ENCODE measurements at regions not wholly inside any gene's neighbourhood (a gene's known extent, or its start where the extent isn't known, plus 50 kb on each side); places are given as distances from the start of the nearest gene placed in this dataset.

GRCh38 chr5:77845324-77845646, 69.1 kb upstream of the TBCA start:
- TF ChIP-seq POLR2A (IDR thresholded peaks at IDR 0.05; ENCODE audit: low read depth) (no peak), EP300 (IDR thresholded peaks at IDR 0.05) (no peak)
- TF ChIP-seq, protein P1, sequence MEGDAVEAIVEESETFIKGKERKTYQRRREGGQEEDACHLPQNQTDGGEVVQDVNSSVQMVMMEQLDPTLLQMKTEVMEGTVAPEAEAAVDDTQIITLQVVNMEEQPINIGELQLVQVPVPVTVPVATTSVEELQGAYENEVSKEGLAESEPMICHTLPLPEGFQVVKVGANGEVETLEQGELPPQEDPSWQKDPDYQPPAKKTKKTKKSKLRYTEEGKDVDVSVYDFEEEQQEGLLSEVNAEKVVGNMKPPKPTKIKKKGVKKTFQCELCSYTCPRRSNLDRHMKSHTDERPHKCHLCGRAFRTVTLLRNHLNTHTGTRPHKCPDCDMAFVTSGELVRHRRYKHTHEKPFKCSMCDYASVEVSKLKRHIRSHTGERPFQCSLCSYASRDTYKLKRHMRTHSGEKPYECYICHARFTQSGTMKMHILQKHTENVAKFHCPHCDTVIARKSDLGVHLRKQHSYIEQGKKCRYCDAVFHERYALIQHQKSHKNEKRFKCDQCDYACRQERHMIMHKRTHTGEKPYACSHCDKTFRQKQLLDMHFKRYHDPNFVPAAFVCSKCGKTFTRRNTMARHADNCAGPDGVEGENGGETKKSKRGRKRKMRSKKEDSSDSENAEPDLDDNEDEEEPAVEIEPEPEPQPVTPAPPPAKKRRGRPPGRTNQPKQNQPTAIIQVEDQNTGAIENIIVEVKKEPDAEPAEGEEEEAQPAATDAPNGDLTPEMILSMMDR (IDR thresholded peaks at IDR 0.05): no peak
